ENCODE measurements at regions not wholly inside any gene's neighbourhood (a gene's known extent, or its start where the extent isn't known, plus 50 kb on each side); places are given as distances from the start of the nearest gene placed in this dataset.

GRCh38 chr3:148106062-148106461, 591.6 kb upstream of the AGTR1 start (continued):
- TF ChIP-seq JUNB (IDR thresholded peaks at IDR 0.05; ENCODE audit: unreplicated experiment) (no peak), EZH2 (IDR thresholded peaks at IDR 0.05; ENCODE audit: low read depth, unreplicated experiment) (no peak), STAT1 (IDR thresholded peaks at IDR 0.05; ENCODE audit: unreplicated experiment) (no peak), ZNF114 (CRISPR knock-in tag; IDR thresholded peaks at IDR 0.05) (no peak)

- no peak overlapping the region for H3K4me2 ChIP-seq
- no peaks in the 10 kb centered on the region for H3K4me1 ChIP-seq (ENCODE audit: insufficient read depth)
- no peak overlapping the region for H3K4me3 Mint-ChIP-seq
- peaks cover 9% of the 10 kb centered on the region; the same call in 1 of the 2 replicates for H3K9me2 ChIP-seq (ENCODE audit: insufficient read depth)
- DNase-seq (ENCODE audit: low spot score), result no peak
- no peaks in the 10 kb centered on the region for H3F3A ChIP-seq (replicated peaks; ENCODE audit: low read depth)
- no peak overlapping the region for H3K27ac ChIP-seq (ENCODE audit: low read depth)
- no peaks in the 10 kb centered on the region for H3K79me2 ChIP-seq (replicated peaks; ENCODE audit: insufficient read depth)
- H3K4me1 Mint-ChIP-seq, result no peaks in the 10 kb centered on the region
- H3K27ac Mint-ChIP-seq, result no peak overlapping the region
- no peaks in the 10 kb centered on the region for H3K27me3 Mint-ChIP-seq (ENCODE audit: insufficient read depth, low read depth, poor library complexity)
- no peaks in the 10 kb centered on the region for H3K9me3 Mint-ChIP-seq
- TF ChIP-seq EZH2phosphoT487 (IDR thresholded peaks at IDR 0.05; ENCODE audit: unreplicated experiment) (no peak), JUNB (IDR thresholded peaks at IDR 0.05; ENCODE audit: unreplicated experiment) (no peak), ETS1 (IDR thresholded peaks at IDR 0.05) (no peak), STAT1 (IDR thresholded peaks at IDR 0.05; ENCODE audit: unreplicated experiment) (no peak), POLR2AphosphoS5 (IDR thresholded peaks at IDR 0.05; ENCODE audit: low read depth) (no peak), EZH2 (IDR thresholded peaks at IDR 0.05; ENCODE audit: low read depth, unreplicated experiment) (no peak), CTCF (conservative IDR thresholded peaks at IDR 0.05; ENCODE audit: low read depth in 2 of 2) (no peak), CREB1 (CRISPR knock-in tag; IDR thresholded peaks at IDR 0.05; ENCODE audit: low read depth) (no peak), REST (IDR thresholded peaks at IDR 0.05; ENCODE audit: unreplicated experiment) (no peak), ZNF462 (CRISPR knock-in tag; IDR thresholded peaks at IDR 0.05) (no peak), NANOG (IDR thresholded peaks at IDR 0.05; ENCODE audit: borderline replicate concordance) (no peak), ZNF114 (CRISPR knock-in tag; IDR thresholded peaks at IDR 0.05) (no peak), ZNF331 (CRISPR knock-in tag; IDR thresholded peaks at IDR 0.05; ENCODE audit: low read depth) (no peak)
- ATAC-seq, result no peak
- H3K36me3 ChIP-seq (ENCODE audit: insufficient read depth), result no peaks in the 10 kb centered on the region
- H4K20me1 ChIP-seq (replicated peaks; ENCODE audit: insufficient read depth), result no peaks in the 10 kb centered on the region
- no peak overlapping the region for H2AFZ ChIP-seq
- no peak overlapping the region for H3K4me3 ChIP-seq
- H3K36me3 Mint-ChIP-seq (ENCODE audit: low read depth), result no peaks in the 10 kb centered on the region
- H3K27me3 ChIP-seq (ENCODE audit: insufficient read depth), result no peaks in the 10 kb centered on the region
These were observed 570.7 kb upstream of the AGTR1 start for GRCh38 chr3:148126956-148127355.

Data from GM23338 (cell line).